Vagina (tissue), 2 donors: ENCODE measurements at regions not wholly inside any gene's neighbourhood (a gene's known extent, or its start where the extent isn't known, plus 50 kb on each side); places are given as distances from the start of the nearest gene placed in this dataset.
"Not testable (repeated sequence)": the region's sequence is repeated elsewhere in the genome, so short reads cannot be mapped to it uniquely, and the experiment has no call there.

Source experiments
- DNase-seq, 2 donors: peaks; one replicate each; pipeline ENCODE4 v3.0.0-alpha.2; 2017; ENCODE audit errors: extremely low spot score in 2 of 2
- H3K27ac ChIP-seq: fragments of 200-600 bp; sonication (generic); one replicate; pipeline ENCODE4 v1.5.1; 2019
- H3K27me3 ChIP-seq: fragments of 200-600 bp; sonication (generic); one replicate; pipeline ENCODE4 v1.5.1; 2019
- H3K36me3 ChIP-seq, 2 donors: fragments of 200-600 bp; sonication (generic); one replicate each; pipeline ENCODE4 v1.5.1; 2017 to 2019
- H3K4me1 ChIP-seq: fragments of 200-600 bp; sonication (generic); one replicate; pipeline ENCODE4 v1.5.1; 2019
- H3K4me3 ChIP-seq, 2 donors: fragments of 200-600 bp; sonication (generic); 1 replicate in 1 of 2; 2 replicates in 1 of 2; pipeline ENCODE4 v1.5.1; 2016 to 2019
- H3K9me3 ChIP-seq: fragments of 200-600 bp; sonication (generic); one replicate; pipeline ENCODE4 v1.5.1; 2019
- CTCF ChIP-seq, 3 experiments: fragments of 450-650 bp in 2 of 3; fragments of 200-600 bp in 1 of 3; sonication (generic) in 1 of 3; IDR thresholded peaks; one replicate each; pipeline ENCODE4 v1.5.1; 2017 to 2019; ENCODE audit warnings: antibody characterized with exemption in 3 of 3, mild to moderate bottlenecking in 2 of 3, moderate library complexity in 2 of 3
- POLR2A ChIP-seq, 2 donors: fragments of 450-650 bp; IDR thresholded peaks; one replicate each; pipeline ENCODE4 v1.6.1; 2017; ENCODE audit warnings: antibody characterized with exemption in 2 of 2, mild to moderate bottlenecking in 2 of 2, moderate library complexity in 2 of 2
- POLR2AphosphoS5 ChIP-seq, 2 donors: sonication (generic); formaldehyde crosslinking; IDR thresholded peaks; one replicate each; pipeline ENCODE4 v1.9.0; 2017; ENCODE audit warnings: antibody characterized with exemption in 2 of 2, mild to moderate bottlenecking in 2 of 2, low read depth in 1 of 2; ENCODE audit not compliant: insufficient read depth in 1 of 2
- intact Hi-C: fragments of 100-400 bp; cut with DNase I; formaldehyde crosslinking; loops from one replicate; pipeline ENCODE4 v1.15.1; 2023

DNA sequence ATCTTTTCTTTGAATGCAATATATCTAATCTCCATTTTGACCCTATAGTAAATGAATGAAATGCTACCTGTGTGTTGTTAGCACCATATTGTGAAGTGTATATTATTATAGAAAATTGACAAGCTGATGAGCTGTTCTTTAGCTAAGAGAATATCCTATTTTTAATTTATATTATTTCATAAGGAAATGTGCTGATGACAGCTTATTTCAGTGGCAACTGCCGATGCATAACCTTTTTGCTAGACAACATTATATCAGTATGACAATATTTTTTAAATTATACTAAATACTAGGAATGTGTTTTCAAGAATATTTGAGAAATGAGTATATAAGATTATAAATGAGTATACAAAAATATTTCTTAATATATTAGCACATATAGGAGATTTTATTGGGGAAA lies 573.1 kb downstream of the ZNF608 start:
- Histone ChIP-seq H3K4me1 (no peaks in the 10 kb centered on the region), H3K27me3 (no peaks in the 10 kb centered on the region), H3K4me3 (no peak overlapping the region), H3K9me3 (no peaks in the 10 kb centered on the region), H3K27ac (no peak overlapping the region), H3K36me3 (no peaks in the 10 kb centered on the region)
- DNase-seq, result no peak
- TF ChIP-seq POLR2A (IDR thresholded peaks at IDR 0.05) (no peak), CTCF (IDR thresholded peaks at IDR 0.05) (no peak), POLR2AphosphoS5 (IDR thresholded peaks at IDR 0.05; ENCODE audit: insufficient read depth in 1 of 2, low read depth in 1 of 2) (no peak)
- intact Hi-C loops, result no loop called here

- intact Hi-C loops, result no loop called here
- no peak for DNase-seq
- no peaks in the 10 kb centered on the region for H3K9me3 ChIP-seq
- H3K36me3 ChIP-seq, result no peaks in the 10 kb centered on the region
- TF ChIP-seq POLR2AphosphoS5 (IDR thresholded peaks at IDR 0.05; ENCODE audit: insufficient read depth in 1 of 2, low read depth in 1 of 2), result no peak
- TF ChIP-seq POLR2A (IDR thresholded peaks at IDR 0.05), result no peak
- no peak for TF ChIP-seq CTCF (IDR thresholded peaks at IDR 0.05)
- H3K27me3 ChIP-seq, result no peaks in the 10 kb centered on the region
- H3K27ac ChIP-seq, result no peak overlapping the region
- H3K4me1 ChIP-seq, result no peaks in the 10 kb centered on the region
- no peak overlapping the region for H3K4me3 ChIP-seq
These were observed 573.9 kb downstream of the ZNF608 start for GRCh38 chr5:124172389-124173003.

GRCh38 chr5:124168093-124168492 lies 578.3 kb downstream of the ZNF608 start:
- intact Hi-C loops, result not testable (repeated sequence)

GRCh38 chr5:124162767-124163532 lies 583.5 kb downstream of the ZNF608 start:
- Histone ChIP-seq H3K4me3 (no peak overlapping the region), H3K4me1 (no peaks in the 10 kb centered on the region), H3K36me3 (no peaks in the 10 kb centered on the region), H3K9me3 (no peaks in the 10 kb centered on the region), H3K27me3 (no peaks in the 10 kb centered on the region), H3K27ac (no peak overlapping the region)
- TF ChIP-seq CTCF (IDR thresholded peaks at IDR 0.05) (no peak), POLR2AphosphoS5 (IDR thresholded peaks at IDR 0.05; ENCODE audit: insufficient read depth in 1 of 2, low read depth in 1 of 2) (no peak), POLR2A (IDR thresholded peaks at IDR 0.05) (no peak)
- intact Hi-C loops, result no loop called here
- DNase-seq, result no peak

More at GRCh38 chr5:124168093-124168492, 578.3 kb downstream of the ZNF608 start:
- H3K4me1 ChIP-seq, H3K27ac ChIP-seq, DNase-seq, H3K36me3 ChIP-seq, H3K27me3 ChIP-seq, H3K4me3 ChIP-seq, H3K9me3 ChIP-seq: not testable (repeated sequence)

DNA sequence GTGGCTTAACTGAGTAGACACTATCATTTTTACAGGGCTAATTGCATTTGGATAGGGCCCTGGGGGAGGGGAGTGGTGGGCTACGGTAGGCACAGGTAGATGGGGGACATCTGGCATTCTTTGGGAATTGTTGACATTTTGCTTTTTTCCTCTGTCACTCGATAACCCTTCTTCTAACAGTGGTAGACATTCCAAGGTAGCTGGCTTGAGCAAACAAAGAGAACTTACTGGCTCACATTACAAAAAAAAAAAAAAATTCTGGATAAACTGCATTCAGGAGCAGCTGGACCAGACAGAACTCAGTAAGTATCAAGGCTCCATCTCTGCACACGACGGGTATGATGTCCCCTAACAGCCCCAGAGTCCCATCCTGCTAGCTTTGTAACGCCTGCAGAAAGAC lies 585.2 kb downstream of the ZNF608 start:
- Histone ChIP-seq H3K36me3 (no peaks in the 10 kb centered on the region), H3K27me3 (no peaks in the 10 kb centered on the region), H3K4me3 (no peak overlapping the region), H3K27ac (no peak overlapping the region), H3K9me3 (no peaks in the 10 kb centered on the region), H3K4me1 (no peaks in the 10 kb centered on the region)
- no peak for DNase-seq
- no peak for TF ChIP-seq POLR2AphosphoS5 (IDR thresholded peaks at IDR 0.05; ENCODE audit: insufficient read depth in 1 of 2, low read depth in 1 of 2)
- TF ChIP-seq CTCF (IDR thresholded peaks at IDR 0.05), result no peak
- TF ChIP-seq POLR2A (IDR thresholded peaks at IDR 0.05), result no peak
- intact Hi-C loops, result no loop called here
